ENCODE measurements at regions not wholly inside any gene's neighbourhood (a gene's known extent, or its start where the extent isn't known, plus 50 kb on each side); places are given as distances from the start of the nearest gene placed in this dataset.

DNA sequence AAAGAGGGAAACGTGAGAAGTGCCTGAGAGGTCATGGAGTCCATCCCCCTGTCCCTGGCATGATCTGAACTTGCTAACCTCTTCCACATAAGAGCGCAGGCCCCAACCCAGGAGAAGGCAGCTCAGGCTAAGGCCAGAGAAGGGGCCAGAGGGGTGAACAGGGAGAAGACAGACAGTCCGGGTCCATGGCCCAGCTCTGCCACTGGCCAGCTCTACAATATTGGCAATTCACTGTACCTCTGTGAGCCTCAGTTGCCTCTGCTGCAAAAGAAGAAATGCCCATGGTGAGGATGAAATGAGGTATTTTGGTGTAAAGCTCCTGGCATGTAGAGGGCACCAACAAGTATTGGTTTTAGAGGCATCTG lies 72.3 kb downstream of the CAMK2N1 start:
- WGBS, 2 donors (ENCODE audit: extremely low coverage in 2 of 2, insufficient read length in 2 of 2, insufficient replicate concordance in 1 of 2), result no CpG with 5 or more reads among the region's 3 CpGs

DNA sequence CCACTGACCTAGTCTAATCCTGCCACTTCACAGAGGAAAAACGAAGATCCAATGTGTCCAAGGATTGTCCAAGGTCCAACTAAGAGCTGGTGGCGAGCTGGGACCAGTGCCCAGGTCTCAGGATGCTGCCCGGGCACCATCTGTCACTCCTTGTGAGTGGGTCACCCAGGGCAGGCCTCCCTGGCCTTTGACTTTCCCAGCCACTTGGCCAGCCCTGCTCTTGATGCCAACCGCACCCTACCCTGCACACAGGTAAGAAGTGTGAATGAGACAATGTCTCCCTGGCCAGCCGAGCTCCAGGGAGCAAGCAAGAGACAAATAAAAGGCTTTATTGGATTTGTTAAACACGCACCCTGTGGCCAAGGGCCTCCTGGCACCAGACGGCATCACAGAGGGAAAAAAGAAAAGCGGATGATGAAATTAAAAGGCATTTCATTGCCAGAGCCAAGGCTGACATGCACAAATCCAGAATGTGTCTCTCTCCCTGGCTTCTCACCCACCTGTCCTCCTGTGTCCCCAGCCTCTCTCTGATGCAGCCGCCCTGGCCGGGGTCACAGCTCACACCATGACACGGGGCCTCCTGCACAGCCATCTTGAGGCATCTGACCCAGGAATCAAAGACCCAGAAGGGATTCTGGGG lies 72.8 kb downstream of the CAMK2N1 start:
- H4K8ac ChIP-seq (ENCODE audit: low read depth, low read length), result no peak overlapping the region
- H3K27me3 ChIP-seq (ENCODE audit: control insufficient read depth in 3 of 3, insufficient read depth in 3 of 3, low read depth in 1 of 3, low read length in 3 of 3), result peaks cover 0 to 7% (median 0%) of the 10 kb centered on the region in 3 experiments
- H2BK15ac ChIP-seq (ENCODE audit: low read length), result no peak overlapping the region
- no peak overlapping the region for H3K27ac ChIP-seq (replicated peaks; ENCODE audit: low read length)
- H3K9me3 ChIP-seq (replicated peaks in 1 of 2; ENCODE audit: control insufficient read depth in 2 of 2, insufficient read depth in 1 of 2, low read depth in 1 of 2, low read length in 2 of 2), result no peaks in the 10 kb centered on the region
- H3K4ac ChIP-seq (ENCODE audit: low read length), result no peak overlapping the region
- H2BK120ac ChIP-seq (ENCODE audit: low read depth, low read length), result no peak overlapping the region
- no peaks in the 10 kb centered on the region for H3K36me3 ChIP-seq (replicated peaks in 1 of 2; ENCODE audit: control insufficient read depth in 2 of 2, insufficient read depth in 2 of 2, low read length in 2 of 2)
- no peak overlapping the region for H2AK5ac ChIP-seq (ENCODE audit: low read depth, low read length)
- no peak overlapping the region for H3K14ac ChIP-seq (ENCODE audit: low read length)
- H3K23ac ChIP-seq (ENCODE audit: low read depth, low read length, poor library complexity), result no peak overlapping the region
- H2AFZ ChIP-seq (ENCODE audit: low read length), result no peak overlapping the region
- no peaks in the 10 kb centered on the region for H3K4me1 ChIP-seq (ENCODE audit: control insufficient read depth in 2 of 2, insufficient read depth in 1 of 2, low read depth in 1 of 2, low read length in 2 of 2)
- no peak overlapping the region for H3K18ac ChIP-seq (ENCODE audit: low read length)
- H3K9ac ChIP-seq (ENCODE audit: low read depth, low read length, poor library complexity), result no peak overlapping the region
- H2BK5ac ChIP-seq (ENCODE audit: low read length), result no peak overlapping the region
- no peak overlapping the region for H3K4me2 ChIP-seq (ENCODE audit: insufficient read depth, low read length, poor library complexity, severe bottlenecking)
- no peak for DNase-seq (ENCODE audit: low spot score)
- no peak overlapping the region for H2BK12ac ChIP-seq (ENCODE audit: low read length)
- no peaks in the 10 kb centered on the region for H3K79me1 ChIP-seq (ENCODE audit: low read depth, low read length)
- WGBS, 2 donors (ENCODE audit: extremely low coverage in 2 of 2, insufficient read length in 2 of 2, insufficient replicate concordance in 1 of 2), result no CpG with 5 or more reads among the region's 11 CpGs
- no peak overlapping the region for H3K4me3 ChIP-seq (ENCODE audit: low read length in 2 of 2)
- no peak overlapping the region for H4K91ac ChIP-seq (ENCODE audit: low read depth, low read length, poor library complexity)

More for the DNA sequence above, 72.3 kb downstream of the CAMK2N1 start:
- Histone ChIP-seq H3K9me3 (replicated peaks in 1 of 2; ENCODE audit: control insufficient read depth in 2 of 2, insufficient read depth in 1 of 2, low read depth in 1 of 2, low read length in 2 of 2) (no peaks in the 10 kb centered on the region), H3K4me2 (ENCODE audit: insufficient read depth, low read length, poor library complexity, severe bottlenecking) (no peak overlapping the region), H2AK5ac (ENCODE audit: low read depth, low read length) (no peak overlapping the region), H4K91ac (ENCODE audit: low read depth, low read length, poor library complexity) (no peak overlapping the region), H3K4ac (ENCODE audit: low read length) (no peak overlapping the region), H2BK120ac (ENCODE audit: low read depth, low read length) (no peak overlapping the region), H2BK5ac (ENCODE audit: low read length) (no peak overlapping the region), H3K23ac (ENCODE audit: low read depth, low read length, poor library complexity) (no peak overlapping the region), H3K4me1 (ENCODE audit: control insufficient read depth in 2 of 2, insufficient read depth in 1 of 2, low read depth in 1 of 2, low read length in 2 of 2) (no peaks in the 10 kb centered on the region), H3K4me3 (ENCODE audit: low read length in 2 of 2) (no peak overlapping the region), H3K79me1 (ENCODE audit: low read depth, low read length) (no peaks in the 10 kb centered on the region), H2AFZ (ENCODE audit: low read length) (no peak overlapping the region), H3K14ac (ENCODE audit: low read length) (no peak overlapping the region), H3K18ac (ENCODE audit: low read length) (no peak overlapping the region), H3K27ac (replicated peaks; ENCODE audit: low read length) (no peak overlapping the region), H3K36me3 (replicated peaks in 1 of 2; ENCODE audit: control insufficient read depth in 2 of 2, insufficient read depth in 2 of 2, low read length in 2 of 2) (no peaks in the 10 kb centered on the region), H2BK12ac (ENCODE audit: low read length) (no peak overlapping the region), H3K27me3 (ENCODE audit: control insufficient read depth in 3 of 3, insufficient read depth in 3 of 3, low read depth in 1 of 3, low read length in 3 of 3) (peaks cover 0 to 7% (median 0%) of the 10 kb centered on the region in 3 experiments), H4K8ac (ENCODE audit: low read depth, low read length) (no peak overlapping the region), H2BK15ac (ENCODE audit: low read length) (no peak overlapping the region), H3K9ac (ENCODE audit: low read depth, low read length, poor library complexity) (no peak overlapping the region)
- no peak for DNase-seq (ENCODE audit: low spot score)

GRCh38 chr1:20411196-20411980 lies 74.6 kb downstream of the CAMK2N1 start:
- Histone ChIP-seq H2BK15ac (ENCODE audit: low read length) (no peak overlapping the region), H3K4me1 (ENCODE audit: control insufficient read depth in 2 of 2, insufficient read depth in 1 of 2, low read depth in 1 of 2, low read length in 2 of 2) (no peaks in the 10 kb centered on the region), H3K27ac (replicated peaks; ENCODE audit: low read length) (no peak overlapping the region), H2BK12ac (ENCODE audit: low read length) (no peak overlapping the region), H3K18ac (ENCODE audit: low read length) (no peak overlapping the region), H3K23ac (ENCODE audit: low read depth, low read length, poor library complexity) (no peak overlapping the region), H3K4ac (ENCODE audit: low read length) (no peak overlapping the region), H3K4me2 (ENCODE audit: insufficient read depth, low read length, poor library complexity, severe bottlenecking) (no peak overlapping the region), H3K9ac (ENCODE audit: low read depth, low read length, poor library complexity) (peak overlapping the region; percentile 14), H2AFZ (ENCODE audit: low read length) (no peak overlapping the region), H3K4me3 (ENCODE audit: low read length in 2 of 2) (no peak overlapping the region), H2AK5ac (ENCODE audit: low read depth, low read length) (peak overlapping the region; percentile 5), H4K8ac (ENCODE audit: low read depth, low read length) (no peak overlapping the region), H3K14ac (ENCODE audit: low read length) (peak overlapping the region; percentile 42), H2BK5ac (ENCODE audit: low read length) (no peak overlapping the region), H3K27me3 (ENCODE audit: control insufficient read depth in 3 of 3, insufficient read depth in 3 of 3, low read depth in 1 of 3, low read length in 3 of 3) (peaks cover 0 to 12% (median 0%) of the 10 kb centered on the region in 3 experiments), H2BK120ac (ENCODE audit: low read depth, low read length) (no peak overlapping the region), H3K36me3 (replicated peaks in 1 of 2; ENCODE audit: control insufficient read depth in 2 of 2, insufficient read depth in 2 of 2, low read length in 2 of 2) (no peaks in the 10 kb centered on the region), H3K9me3 (replicated peaks in 1 of 2; ENCODE audit: control insufficient read depth in 2 of 2, insufficient read depth in 1 of 2, low read depth in 1 of 2, low read length in 2 of 2) (no peaks in the 10 kb centered on the region), H3K79me1 (ENCODE audit: low read depth, low read length) (no peaks in the 10 kb centered on the region), H4K91ac (ENCODE audit: low read depth, low read length, poor library complexity) (no peak overlapping the region)
- WGBS, 2 donors (ENCODE audit: extremely low coverage in 2 of 2, insufficient read length in 2 of 2, insufficient replicate concordance in 1 of 2), result no CpG with 5 or more reads among the region's 10 CpGs
- no peak for DNase-seq (ENCODE audit: low spot score)

- Histone ChIP-seq H3K4me2 (ENCODE audit: insufficient read depth, low read length, poor library complexity, severe bottlenecking) (no peak overlapping the region), H3K9ac (ENCODE audit: low read depth, low read length, poor library complexity) (no peak overlapping the region), H2AK5ac (ENCODE audit: low read depth, low read length) (no peak overlapping the region), H3K18ac (ENCODE audit: low read length) (no peak overlapping the region), H3K36me3 (replicated peaks in 1 of 2; ENCODE audit: control insufficient read depth in 2 of 2, insufficient read depth in 2 of 2, low read length in 2 of 2) (no peaks in the 10 kb centered on the region), H3K4ac (ENCODE audit: low read length) (no peak overlapping the region), H3K4me1 (ENCODE audit: control insufficient read depth in 2 of 2, insufficient read depth in 1 of 2, low read depth in 1 of 2, low read length in 2 of 2) (no peaks in the 10 kb centered on the region), H4K91ac (ENCODE audit: low read depth, low read length, poor library complexity) (no peak overlapping the region), H2BK5ac (ENCODE audit: low read length) (no peak overlapping the region), H2AFZ (ENCODE audit: low read length) (no peak overlapping the region), H3K14ac (ENCODE audit: low read length) (no peak overlapping the region), H4K8ac (ENCODE audit: low read depth, low read length) (no peak overlapping the region), H2BK120ac (ENCODE audit: low read depth, low read length) (no peak overlapping the region), H3K27ac (replicated peaks; ENCODE audit: low read length) (no peak overlapping the region), H2BK12ac (ENCODE audit: low read length) (no peak overlapping the region), H2BK15ac (ENCODE audit: low read length) (no peak overlapping the region), H3K9me3 (replicated peaks in 1 of 2; ENCODE audit: control insufficient read depth in 2 of 2, insufficient read depth in 1 of 2, low read depth in 1 of 2, low read length in 2 of 2) (no peaks in the 10 kb centered on the region), H3K27me3 (ENCODE audit: control insufficient read depth in 3 of 3, insufficient read depth in 3 of 3, low read depth in 1 of 3, low read length in 3 of 3) (peaks cover 0 to 19% (median 0%) of the 10 kb centered on the region in 3 experiments), H3K23ac (ENCODE audit: low read depth, low read length, poor library complexity) (no peak overlapping the region), H3K4me3 (ENCODE audit: low read length in 2 of 2) (no peak overlapping the region), H3K79me1 (ENCODE audit: low read depth, low read length) (no peaks in the 10 kb centered on the region)
- no CpG with 5 or more reads among the region's 1 CpG for WGBS, 2 donors (ENCODE audit: extremely low coverage in 2 of 2, insufficient read length in 2 of 2, insufficient replicate concordance in 1 of 2)
- no peak for DNase-seq (ENCODE audit: low spot score)
Measured at GRCh38 chr1:20410503-20410902, 75.5 kb downstream of the CAMK2N1 start.

All from neuronal stem cell (in vitro differentiated cells).